PFSK-1 (cell line): ENCODE measurements at regions not wholly inside any gene's neighbourhood (a gene's known extent, or its start where the extent isn't known, plus 50 kb on each side); places are given as distances from the start of the nearest gene placed in this dataset.

Experiments used
- FOXP2 ChIP-seq: optimal IDR thresholded peaks from 2 replicates; pipeline ENCODE3; 2011; ENCODE audit warnings: borderline replicate concordance, control low read depth, inconsistent platforms; ENCODE audit not compliant: insufficient read depth; ENCODE audit errors: extremely low read length, extremely low read depth
- POLR2AphosphoS5 ChIP-seq: IDR thresholded peaks from 2 replicates; pipeline ENCODE4 v1.6.1; 2012; ENCODE audit warnings: low read depth, mild to moderate bottlenecking, control low read depth, low read length, moderate library complexity
- SIN3A ChIP-seq: IDR thresholded peaks from 2 replicates; pipeline ENCODE4 v1.6.1; 2012; ENCODE audit warnings: mild to moderate bottlenecking, low read length, moderate library complexity, borderline replicate concordance; ENCODE audit not compliant: insufficient read depth
- TAF1 ChIP-seq: IDR thresholded peaks from 2 replicates; pipeline ENCODE4 v1.6.1; 2012; ENCODE audit warnings: low read length, control low read depth, borderline replicate concordance; ENCODE audit not compliant: insufficient read depth
- TF ChIP-seq, protein P1 (sequence below), 2 experiments: IDR thresholded peaks; 2 replicates each; pipeline versions ENCODE4 v1.6.1 to v1.8.0; 2011 to 2012; ENCODE audit warnings: low read depth in 2 of 2, low read length in 2 of 2, control low read depth in 1 of 2, inconsistent platforms in 1 of 2, mild to moderate bottlenecking in 1 of 2, moderate library complexity in 1 of 2; ENCODE audit not compliant: insufficient read depth in 1 of 2

GRCh38 chr2:84177733-84178132 is 281.3 kb downstream of the SUCLG1 start:
- TF ChIP-seq SIN3A (no peak), TAF1 (no peak), FOXP2 (no peak), POLR2AphosphoS5 (no peak)
- TF ChIP-seq, protein P1, sequence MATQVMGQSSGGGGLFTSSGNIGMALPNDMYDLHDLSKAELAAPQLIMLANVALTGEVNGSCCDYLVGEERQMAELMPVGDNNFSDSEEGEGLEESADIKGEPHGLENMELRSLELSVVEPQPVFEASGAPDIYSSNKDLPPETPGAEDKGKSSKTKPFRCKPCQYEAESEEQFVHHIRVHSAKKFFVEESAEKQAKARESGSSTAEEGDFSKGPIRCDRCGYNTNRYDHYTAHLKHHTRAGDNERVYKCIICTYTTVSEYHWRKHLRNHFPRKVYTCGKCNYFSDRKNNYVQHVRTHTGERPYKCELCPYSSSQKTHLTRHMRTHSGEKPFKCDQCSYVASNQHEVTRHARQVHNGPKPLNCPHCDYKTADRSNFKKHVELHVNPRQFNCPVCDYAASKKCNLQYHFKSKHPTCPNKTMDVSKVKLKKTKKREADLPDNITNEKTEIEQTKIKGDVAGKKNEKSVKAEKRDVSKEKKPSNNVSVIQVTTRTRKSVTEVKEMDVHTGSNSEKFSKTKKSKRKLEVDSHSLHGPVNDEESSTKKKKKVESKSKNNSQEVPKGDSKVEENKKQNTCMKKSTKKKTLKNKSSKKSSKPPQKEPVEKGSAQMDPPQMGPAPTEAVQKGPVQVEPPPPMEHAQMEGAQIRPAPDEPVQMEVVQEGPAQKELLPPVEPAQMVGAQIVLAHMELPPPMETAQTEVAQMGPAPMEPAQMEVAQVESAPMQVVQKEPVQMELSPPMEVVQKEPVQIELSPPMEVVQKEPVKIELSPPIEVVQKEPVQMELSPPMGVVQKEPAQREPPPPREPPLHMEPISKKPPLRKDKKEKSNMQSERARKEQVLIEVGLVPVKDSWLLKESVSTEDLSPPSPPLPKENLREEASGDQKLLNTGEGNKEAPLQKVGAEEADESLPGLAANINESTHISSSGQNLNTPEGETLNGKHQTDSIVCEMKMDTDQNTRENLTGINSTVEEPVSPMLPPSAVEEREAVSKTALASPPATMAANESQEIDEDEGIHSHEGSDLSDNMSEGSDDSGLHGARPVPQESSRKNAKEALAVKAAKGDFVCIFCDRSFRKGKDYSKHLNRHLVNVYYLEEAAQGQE (IDR thresholded peaks at IDR 0.05; ENCODE audit: insufficient read depth in 1 of 2, low read depth in 2 of 2, low read length in 2 of 2) = no peak

DNA sequence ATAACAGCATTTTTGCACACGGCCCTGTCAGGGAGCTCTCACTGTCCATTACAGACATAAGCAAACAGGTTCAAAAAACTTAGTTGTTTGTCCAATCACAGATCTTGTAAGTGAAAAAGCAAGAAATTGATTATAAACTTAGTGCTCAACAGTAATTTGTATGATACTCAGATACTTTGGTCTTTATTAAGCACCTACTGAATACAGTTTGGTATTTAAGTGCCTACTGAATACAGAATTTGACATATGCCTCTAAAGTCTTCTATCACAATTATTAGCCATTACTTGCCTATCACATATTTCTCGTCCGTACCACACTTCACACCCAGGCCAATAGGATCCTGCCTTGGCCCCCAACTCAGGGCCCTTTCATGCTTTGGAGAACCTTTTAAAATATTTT is 283.1 kb downstream of the SUCLG1 start:
- TF ChIP-seq, protein P1 (IDR thresholded peaks at IDR 0.05; ENCODE audit: insufficient read depth in 1 of 2, low read depth in 2 of 2, low read length in 2 of 2) = no peak
- TF ChIP-seq FOXP2 (no peak), SIN3A (no peak), TAF1 (no peak)

DNA sequence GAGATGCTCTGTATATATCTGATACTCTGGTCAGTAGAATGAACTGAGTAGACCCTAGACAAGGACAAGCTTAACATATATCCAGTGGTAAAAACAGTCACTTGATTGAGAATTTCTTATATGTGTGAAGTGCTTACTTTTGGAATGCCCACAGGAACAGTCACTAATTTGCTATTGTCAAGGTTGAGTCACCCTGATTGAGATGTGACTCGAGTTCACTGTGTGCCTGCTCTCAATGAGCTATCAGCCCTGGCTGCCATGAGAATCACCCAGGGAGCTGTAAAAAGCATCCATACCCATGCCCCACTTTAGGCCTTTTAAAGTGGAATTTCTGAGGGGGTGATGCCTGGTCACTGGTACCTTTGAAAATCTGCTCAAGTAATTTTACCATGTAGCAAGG is 283.7 kb downstream of the SUCLG1 start:
- TF ChIP-seq FOXP2 = no peak
- TF ChIP-seq, protein P1 (IDR thresholded peaks at IDR 0.05; ENCODE audit: insufficient read depth in 1 of 2, low read depth in 2 of 2, low read length in 2 of 2) = no peak
- no peak for TF ChIP-seq SIN3A
- TF ChIP-seq TAF1 = no peak
- TF ChIP-seq POLR2AphosphoS5 = no peak

DNA sequence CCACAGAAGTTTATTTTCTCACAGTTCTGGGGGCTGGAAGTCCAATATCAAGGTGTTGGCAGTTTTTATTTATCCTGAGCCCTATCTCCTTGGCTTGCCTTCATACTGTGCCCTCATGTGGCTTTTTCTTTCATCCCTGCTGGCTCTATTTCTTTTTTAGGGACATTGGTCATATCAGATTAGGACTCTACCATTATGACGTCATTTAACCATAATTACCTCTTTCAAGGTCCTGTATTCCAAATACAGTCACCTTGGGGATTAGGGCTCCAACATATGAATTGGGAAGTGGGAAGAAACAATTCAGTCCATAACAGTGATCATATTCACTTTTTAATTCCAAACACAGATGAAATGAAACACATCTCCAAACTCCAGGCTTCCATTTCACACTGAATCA is 286.0 kb downstream of the SUCLG1 start:
- TF ChIP-seq TAF1 (no peak), SIN3A (no peak), FOXP2 (no peak), POLR2AphosphoS5 (no peak)
- TF ChIP-seq, protein P1 (IDR thresholded peaks at IDR 0.05; ENCODE audit: insufficient read depth in 1 of 2, low read depth in 2 of 2, low read length in 2 of 2) = no peak

- TF ChIP-seq, protein P1 (IDR thresholded peaks at IDR 0.05; ENCODE audit: insufficient read depth in 1 of 2, low read depth in 2 of 2, low read length in 2 of 2) = no peak
- TF ChIP-seq FOXP2 (no peak), TAF1 (no peak), POLR2AphosphoS5 (no peak), SIN3A (no peak)
Observed at GRCh38 chr2:84170979-84171378, 288.1 kb downstream of the SUCLG1 start.
